OCI-LY3 (cell line): ENCODE measurements at regions not wholly inside any gene's neighbourhood (a gene's known extent, or its start where the extent isn't known, plus 50 kb on each side); places are given as distances from the start of the nearest gene placed in this dataset.

ENCODE experiments used
- H2AFZ ChIP-seq: fragments of 200-600, 300-600 bp; shearing (Covaris generic); 2 replicates; pipeline ENCODE4 v1.6.0; 2014; ENCODE audit warnings: antibody characterized with exemption, low read depth, low read length
- H3K27ac ChIP-seq: fragments of 200-600, 300-600 bp; sonication (generic); 2 replicates; pipeline ENCODE4 v1.5.1; 2014; ENCODE audit warnings: mild to moderate bottlenecking, low read length, moderate library complexity, mixed read lengths
- H3K27me3 ChIP-seq: fragments of 200-600, 300-600 bp; sonication (generic); 2 replicates; pipeline ENCODE4 v1.6.1; 2014; ENCODE audit warnings: low read depth, low read length, mixed read lengths
- H3K36me3 ChIP-seq: fragments of 200-600, 300-600 bp; sonication (generic); replicated peaks from 2 replicates; pipeline ENCODE3; 2014; ENCODE audit warnings: low read depth, low read length, mixed read lengths
- H3K4me1 ChIP-seq: fragments of 300-600, 200-600 bp; sonication (generic); 2 replicates; pipeline ENCODE4 v1.6.1; 2014; ENCODE audit warnings: low read length, mixed read lengths
- H3K4me2 ChIP-seq: fragments of 200-600, 300-600 bp; sonication (generic); 2 replicates; pipeline ENCODE4 v1.6.1; 2014; ENCODE audit warnings: low read length, mixed read lengths
- H3K4me3 ChIP-seq: fragments of 300-600, 200-600 bp; sonication (generic); 2 replicates; pipeline ENCODE4 v1.5.1; 2014; ENCODE audit warnings: antibody characterized with exemption, mild to moderate bottlenecking, low read length, moderate library complexity
- H3K79me2 ChIP-seq: fragments of 300-600, 200-600 bp; shearing (Covaris generic); 2 replicates; pipeline ENCODE4 v1.6.1; 2014; ENCODE audit warnings: mild to moderate bottlenecking, low read length, mixed read lengths
- H3K9ac ChIP-seq: fragments of 300-600, 200-600 bp; shearing (Covaris generic); 2 replicates; pipeline ENCODE4 v1.6.0; 2014; ENCODE audit warnings: mild to moderate bottlenecking, low read length, moderate library complexity
- H3K9me3 ChIP-seq: fragments of 200-600, 300-600 bp; shearing (Covaris generic); 2 replicates; pipeline ENCODE4 v1.6.1; 2014; ENCODE audit warnings: low read length, mixed read lengths; ENCODE audit not compliant: insufficient read depth
- H4K20me1 ChIP-seq: fragments of 200-600, 300-600 bp; sonication (generic); 2 replicates; pipeline ENCODE4 v1.6.1; 2016; ENCODE audit warnings: low read length, mixed read lengths; ENCODE audit not compliant: insufficient read depth
- EZH2phosphoT487 ChIP-seq: fragments of 200-600 bp; shearing (Covaris generic); IDR thresholded peaks from 2 replicates; pipeline ENCODE4 v1.6.1; 2018; ENCODE audit warnings: antibody characterized with exemption, mixed run types, low read depth
- TF ChIP-seq, protein P1 (sequence below): fragments of 200-600, 300-600 bp; sonication (generic); IDR thresholded peaks from 2 replicates; pipeline ENCODE4 v1.5.1; 2014; ENCODE audit warnings: antibody characterized with exemption, low read length, low read depth

- Histone ChIP-seq H2AFZ (no peak overlapping the region), H3K79me2 (no peaks in the 10 kb centered on the region), H3K9me3 (0 out of 2 replicates have a peak, but pooled peaks cover 4% of the 10 kb centered on the region), H3K4me2 (no peak overlapping the region), H3K27me3 (no peaks in the 10 kb centered on the region), H4K20me1 (no peaks in the 10 kb centered on the region), H3K4me3 (no peak overlapping the region), H3K36me3 (no peaks in the 10 kb centered on the region), H3K9ac (no peak overlapping the region), H3K4me1 (no peaks in the 10 kb centered on the region), H3K27ac (no peak overlapping the region)
- TF ChIP-seq, protein P1, sequence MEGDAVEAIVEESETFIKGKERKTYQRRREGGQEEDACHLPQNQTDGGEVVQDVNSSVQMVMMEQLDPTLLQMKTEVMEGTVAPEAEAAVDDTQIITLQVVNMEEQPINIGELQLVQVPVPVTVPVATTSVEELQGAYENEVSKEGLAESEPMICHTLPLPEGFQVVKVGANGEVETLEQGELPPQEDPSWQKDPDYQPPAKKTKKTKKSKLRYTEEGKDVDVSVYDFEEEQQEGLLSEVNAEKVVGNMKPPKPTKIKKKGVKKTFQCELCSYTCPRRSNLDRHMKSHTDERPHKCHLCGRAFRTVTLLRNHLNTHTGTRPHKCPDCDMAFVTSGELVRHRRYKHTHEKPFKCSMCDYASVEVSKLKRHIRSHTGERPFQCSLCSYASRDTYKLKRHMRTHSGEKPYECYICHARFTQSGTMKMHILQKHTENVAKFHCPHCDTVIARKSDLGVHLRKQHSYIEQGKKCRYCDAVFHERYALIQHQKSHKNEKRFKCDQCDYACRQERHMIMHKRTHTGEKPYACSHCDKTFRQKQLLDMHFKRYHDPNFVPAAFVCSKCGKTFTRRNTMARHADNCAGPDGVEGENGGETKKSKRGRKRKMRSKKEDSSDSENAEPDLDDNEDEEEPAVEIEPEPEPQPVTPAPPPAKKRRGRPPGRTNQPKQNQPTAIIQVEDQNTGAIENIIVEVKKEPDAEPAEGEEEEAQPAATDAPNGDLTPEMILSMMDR: no peak
- no peak for TF ChIP-seq EZH2phosphoT487
Measured at GRCh38 chr4:124177647-124178425, 534.7 kb downstream of the ANKRD50 start.

- no peaks in the 10 kb centered on the region for H3K79me2 ChIP-seq
- H3K9me3 ChIP-seq: no peaks in the 10 kb centered on the region
- H3K4me2 ChIP-seq: no peak overlapping the region
- no peak overlapping the region for H3K9ac ChIP-seq
- no peak overlapping the region for H3K4me3 ChIP-seq
- H3K36me3 ChIP-seq: peaks cover 4% of the 10 kb centered on the region
- H3K4me1 ChIP-seq: no peaks in the 10 kb centered on the region
- no peak overlapping the region for H2AFZ ChIP-seq
- H3K27me3 ChIP-seq: no peaks in the 10 kb centered on the region
- no peaks in the 10 kb centered on the region for H4K20me1 ChIP-seq
- H3K27ac ChIP-seq: no peak overlapping the region
- no peak for TF ChIP-seq EZH2phosphoT487
- TF ChIP-seq, protein P1: no peak
Measured at GRCh38 chr4:124178449-124179021, 534.0 kb downstream of the ANKRD50 start.

DNA sequence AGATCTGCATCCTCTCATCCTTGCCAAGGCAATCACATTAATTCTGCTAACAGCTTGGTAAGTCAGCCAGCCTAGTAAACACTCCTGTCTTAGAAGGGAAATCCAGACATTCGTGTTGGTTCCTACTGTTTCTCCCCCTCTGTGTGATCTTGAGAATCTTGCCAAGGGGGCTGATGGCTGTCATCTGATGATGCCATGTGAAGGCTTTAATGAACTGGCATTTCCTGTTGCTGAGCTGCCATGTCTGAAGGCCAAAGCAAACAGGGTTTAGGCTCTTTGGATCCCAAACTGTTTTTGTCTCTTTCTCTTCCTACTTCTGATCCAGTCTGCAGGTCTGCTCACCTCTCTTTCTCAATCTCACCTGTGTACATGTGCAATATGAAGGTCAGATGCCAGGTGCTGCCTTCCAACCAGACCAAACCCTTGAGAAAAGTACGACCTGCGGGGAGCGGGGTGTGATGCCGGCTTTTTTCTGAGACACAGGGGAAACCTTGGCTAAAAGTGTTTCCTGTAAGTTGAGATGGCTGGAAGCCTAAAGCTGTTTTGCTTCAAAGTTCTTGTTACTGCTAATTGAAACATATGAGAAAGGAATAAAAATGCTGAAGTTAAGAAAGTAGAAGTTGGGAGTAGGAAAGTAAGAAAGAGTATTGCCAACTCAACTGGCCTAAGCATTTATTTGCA lies 532.9 kb downstream of the ANKRD50 start:
- Histone ChIP-seq H3K9ac (no peak overlapping the region), H3K79me2 (no peaks in the 10 kb centered on the region), H2AFZ (no peak overlapping the region), H3K36me3 (peaks cover 4% of the 10 kb centered on the region), H3K27ac (no peak overlapping the region), H3K4me1 (peaks cover 2% of the 10 kb centered on the region), H3K27me3 (no peaks in the 10 kb centered on the region), H3K4me3 (no peak overlapping the region), H4K20me1 (no peaks in the 10 kb centered on the region), H3K9me3 (no peaks in the 10 kb centered on the region), H3K4me2 (no peak overlapping the region)
- TF ChIP-seq EZH2phosphoT487: no peak
- TF ChIP-seq, protein P1: no peak

GRCh38 chr4:124181039-124181438 lies 531.5 kb downstream of the ANKRD50 start:
- Histone ChIP-seq H4K20me1 (no peaks in the 10 kb centered on the region), H3K27ac (no peak overlapping the region), H3K9ac (no peak overlapping the region), H3K4me3 (no peak overlapping the region), H3K27me3 (no peaks in the 10 kb centered on the region), H3K79me2 (no peaks in the 10 kb centered on the region), H3K9me3 (no peaks in the 10 kb centered on the region), H2AFZ (no peak overlapping the region), H3K4me2 (no peak overlapping the region), H3K36me3 (peaks cover 4% of the 10 kb centered on the region), H3K4me1 (peaks cover 7% of the 10 kb centered on the region)
- TF ChIP-seq EZH2phosphoT487: no peak
- TF ChIP-seq, protein P1: no peak
